HG02610 (cell line): ENCODE measurements at regions not wholly inside any gene's neighbourhood (a gene's known extent, or its start where the extent isn't known, plus 50 kb on each side); places are given as distances from the start of the nearest gene placed in this dataset.

Experiments used
- ATAC-seq: cut with Tn5 transposase; IDR thresholded peaks from one replicate; pipeline ENCODE4 v1.9.1; 2021; ENCODE audit warnings: mild to moderate bottlenecking, moderate library complexity; ENCODE audit not compliant: unreplicated experiment

DNA sequence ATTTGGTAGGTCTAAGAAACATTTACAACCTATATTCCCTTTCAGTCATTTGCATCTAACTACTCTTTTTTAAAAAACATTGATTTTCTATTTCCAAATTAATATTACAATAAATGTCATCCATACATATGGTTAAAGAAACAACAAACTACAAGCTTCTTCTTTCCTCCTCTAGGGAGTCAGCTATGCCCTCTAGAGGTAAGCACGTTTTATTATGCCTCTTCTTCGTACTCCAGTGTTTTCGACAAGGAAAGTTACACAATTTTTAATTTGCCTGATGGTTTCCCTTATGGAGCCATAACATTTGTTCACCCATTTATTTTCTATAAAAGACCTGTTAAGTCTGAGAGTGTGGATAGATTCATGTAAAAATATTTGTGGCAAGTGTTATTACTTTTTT lies 183.4 kb upstream of the CDH7 start:
- no peak for ATAC-seq

DNA sequence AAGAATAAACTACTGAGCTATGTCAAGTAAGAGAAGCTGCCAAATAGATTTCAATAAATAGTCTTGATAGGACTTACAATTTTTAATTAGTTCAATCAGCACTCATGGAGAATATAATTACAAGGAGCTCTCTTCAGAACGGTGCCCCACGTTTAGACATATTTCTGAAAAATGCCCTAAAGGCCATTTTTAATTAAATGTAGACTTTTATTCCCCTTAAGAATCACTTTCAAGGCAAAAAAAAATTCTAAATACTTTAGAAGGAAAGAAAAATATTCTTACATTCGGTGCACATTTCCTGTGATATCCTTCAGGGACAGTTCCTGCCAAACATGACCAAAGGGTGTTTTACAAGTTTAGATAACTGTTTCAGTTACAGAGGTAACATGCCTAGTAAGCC lies 202.5 kb upstream of the CDH7 start:
- ATAC-seq = no peak

DNA sequence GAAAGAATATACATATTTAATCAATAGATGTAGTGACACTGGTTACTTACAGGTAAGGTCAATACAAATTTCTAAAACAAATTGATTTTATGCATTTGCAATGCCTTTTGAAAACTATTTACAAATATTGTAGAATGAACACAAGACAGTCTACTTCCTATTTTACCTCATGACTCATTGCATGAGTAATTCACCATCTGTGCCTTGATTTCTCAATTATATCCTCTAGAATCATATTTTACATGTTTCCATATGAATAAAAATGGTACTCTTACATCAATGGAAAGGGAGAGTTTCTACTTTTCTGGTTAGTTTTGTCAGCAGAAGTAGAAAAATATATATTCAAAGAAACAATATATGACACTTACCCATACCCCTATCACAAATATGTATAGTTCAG lies 203.8 kb upstream of the CDH7 start:
- no peak for ATAC-seq

DNA sequence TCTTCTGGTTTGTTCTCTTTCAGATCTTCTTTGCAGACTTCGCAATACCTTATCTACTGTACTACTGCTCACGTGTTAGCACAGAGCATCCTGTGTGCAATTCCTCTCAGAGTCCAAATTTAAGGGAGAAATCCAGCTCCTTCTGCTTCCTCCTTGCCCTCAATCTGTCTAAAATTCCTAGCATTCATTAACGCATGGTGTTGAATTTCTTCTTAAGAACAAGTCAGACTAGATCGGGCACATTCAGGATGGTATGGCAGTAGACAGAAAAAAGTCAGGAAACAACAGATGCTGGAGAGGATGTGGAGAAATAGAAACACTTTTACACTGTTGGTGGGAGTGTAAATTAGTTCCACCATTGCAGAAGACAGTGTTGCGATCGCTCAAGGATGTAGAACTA lies 206.1 kb upstream of the CDH7 start:
- ATAC-seq = no peak

DNA sequence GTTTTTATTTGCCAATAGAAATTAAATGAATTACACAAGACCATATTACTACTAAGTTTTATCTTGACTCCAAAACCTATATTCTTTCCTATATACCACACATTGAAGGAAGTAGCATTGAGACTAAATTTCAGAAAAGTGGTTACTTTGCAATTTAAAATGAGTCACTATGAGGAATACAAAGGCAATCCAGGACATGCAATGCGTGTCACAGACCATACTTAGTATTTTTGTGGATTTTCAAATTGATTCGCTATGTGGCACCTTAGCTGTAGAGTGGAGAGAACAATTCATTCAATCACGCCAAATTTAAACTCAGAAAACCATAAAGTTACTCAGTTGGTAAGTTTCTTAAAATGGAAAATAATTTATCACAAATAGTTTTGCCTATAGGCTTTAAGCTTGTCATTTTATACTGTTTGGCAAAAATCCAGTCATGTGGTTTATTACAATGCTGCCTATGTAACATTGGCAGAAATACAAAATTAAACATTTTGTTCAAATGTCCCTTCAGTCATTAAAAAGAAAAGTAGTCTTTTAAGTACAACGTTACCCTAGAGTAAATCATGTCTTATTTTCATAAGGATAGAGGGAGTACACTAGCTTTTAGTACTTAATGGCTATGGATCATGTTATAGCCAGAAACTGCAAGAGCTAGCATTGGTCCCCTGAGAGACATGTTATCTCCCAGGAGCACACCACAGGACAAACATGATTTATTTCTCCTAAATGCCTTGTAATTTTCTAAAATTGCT lies 222.8 kb upstream of the CDH7 start:
- no peak for ATAC-seq

DNA sequence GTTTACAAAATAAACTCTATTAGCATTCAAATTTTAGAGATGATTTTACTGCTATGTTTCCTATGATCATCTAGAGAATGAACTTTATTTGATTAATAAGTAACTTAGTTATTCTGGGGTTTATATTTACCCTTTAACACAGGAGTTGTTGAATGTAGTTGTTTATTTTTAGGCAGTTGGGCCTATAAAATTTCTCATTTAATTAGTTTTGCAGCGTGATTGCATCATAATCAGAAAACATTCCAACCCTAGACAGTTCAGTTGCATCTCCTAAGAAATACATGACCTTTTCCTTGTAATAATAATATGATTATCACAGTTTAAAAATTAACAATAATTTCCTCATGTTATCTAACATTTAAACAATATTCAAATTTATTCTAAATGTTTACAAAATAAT lies 224.7 kb upstream of the CDH7 start:
- ATAC-seq = no peak

DNA sequence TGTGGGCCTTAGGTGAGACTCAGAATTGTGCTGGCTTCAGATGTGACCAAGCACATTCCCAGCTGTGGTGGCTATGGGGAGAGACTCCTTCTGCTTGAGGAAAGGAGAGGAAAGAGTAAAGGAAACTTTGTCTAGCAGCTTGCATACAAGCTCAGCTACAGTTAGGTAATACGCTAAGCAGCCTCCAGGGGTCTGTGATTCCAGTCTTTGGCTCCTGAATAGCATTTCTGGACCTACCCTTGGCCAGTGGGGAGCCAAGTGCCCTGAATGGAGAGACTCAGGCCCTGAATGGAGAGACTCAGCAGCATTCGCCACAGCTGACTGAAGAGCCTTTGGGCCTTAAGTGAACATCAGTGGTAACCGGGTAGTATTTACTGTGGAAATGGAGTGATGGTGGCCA lies 227.4 kb upstream of the CDH7 start:
- no peak for ATAC-seq

DNA sequence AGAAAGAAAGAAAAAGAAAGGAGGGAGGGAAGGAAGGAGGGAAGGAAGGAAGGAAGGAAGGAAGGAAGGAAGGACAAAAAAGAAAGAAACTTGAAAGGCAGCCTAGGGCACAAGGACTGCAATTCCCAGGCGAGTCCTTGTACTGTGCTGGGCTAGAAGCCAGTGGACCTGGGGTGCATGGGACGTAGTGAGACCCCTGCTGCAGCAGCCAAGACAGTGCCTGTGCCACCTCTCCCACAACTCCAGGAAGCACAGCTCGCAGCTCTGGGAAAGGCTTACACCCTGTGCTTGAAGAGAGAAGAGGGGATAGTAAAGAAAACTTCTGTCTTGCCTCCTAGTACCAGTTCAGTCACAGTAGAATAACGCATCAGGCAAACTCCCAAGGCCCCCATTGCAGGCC lies 227.9 kb upstream of the CDH7 start:
- ATAC-seq = no peak

DNA sequence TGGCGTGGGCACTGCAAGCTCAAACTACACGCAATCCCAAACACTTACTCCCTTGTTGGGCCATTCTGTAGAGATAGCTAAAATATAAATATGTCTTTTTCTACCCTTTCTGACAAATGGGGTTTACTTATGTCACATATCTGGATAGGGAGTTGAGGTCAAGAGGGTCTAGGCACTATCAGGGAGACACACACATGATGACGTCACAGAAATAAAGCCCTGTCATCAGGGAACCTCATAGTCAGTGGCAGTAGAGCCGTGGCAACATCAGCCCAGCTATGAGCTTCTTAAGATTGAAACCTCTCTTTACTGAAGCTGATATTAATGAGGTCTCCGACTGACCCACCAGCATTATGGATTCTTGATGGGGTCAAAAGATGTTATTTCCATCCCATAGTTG lies 234.6 kb upstream of the CDH7 start:
- ATAC-seq = no peak

DNA sequence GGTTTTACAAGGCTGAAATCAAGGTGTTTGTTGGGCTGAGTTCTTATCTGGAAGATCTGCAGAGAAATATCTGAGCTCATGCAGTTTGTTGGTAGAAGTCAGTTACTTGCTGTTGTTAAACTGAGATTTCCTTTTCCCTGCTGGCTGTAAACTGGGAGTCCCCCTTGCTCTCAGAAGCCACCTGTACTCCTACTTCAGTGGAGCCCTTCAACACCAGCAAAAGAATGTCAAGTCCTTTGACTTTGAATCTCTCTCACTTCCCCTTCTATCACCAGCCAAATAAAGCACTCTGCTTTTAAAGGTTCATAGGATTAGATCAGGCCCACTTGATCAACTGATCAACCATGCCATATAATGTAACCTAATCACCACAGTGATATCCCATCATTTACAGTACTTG lies 252.2 kb upstream of the CDH7 start:
- ATAC-seq = no peak

DNA sequence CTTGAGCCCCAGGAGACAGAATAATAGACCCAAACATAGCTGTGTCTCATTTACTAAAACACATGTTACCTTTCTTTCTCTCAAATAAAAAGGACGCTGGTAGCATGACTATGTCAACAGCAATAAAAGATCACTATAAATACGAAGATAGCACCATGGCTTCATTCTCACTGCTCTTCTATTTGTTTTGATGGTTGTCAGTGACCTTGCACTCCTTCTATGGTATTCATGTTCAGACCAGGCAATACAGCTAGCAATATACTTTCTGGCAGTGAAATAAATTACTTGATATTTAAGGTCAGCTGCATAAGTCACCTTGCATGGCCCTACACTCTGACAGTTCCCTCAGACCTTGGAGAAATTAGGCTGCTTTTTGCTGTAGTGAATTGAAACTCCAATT lies 263.2 kb upstream of the CDH7 start:
- no peak for ATAC-seq

DNA sequence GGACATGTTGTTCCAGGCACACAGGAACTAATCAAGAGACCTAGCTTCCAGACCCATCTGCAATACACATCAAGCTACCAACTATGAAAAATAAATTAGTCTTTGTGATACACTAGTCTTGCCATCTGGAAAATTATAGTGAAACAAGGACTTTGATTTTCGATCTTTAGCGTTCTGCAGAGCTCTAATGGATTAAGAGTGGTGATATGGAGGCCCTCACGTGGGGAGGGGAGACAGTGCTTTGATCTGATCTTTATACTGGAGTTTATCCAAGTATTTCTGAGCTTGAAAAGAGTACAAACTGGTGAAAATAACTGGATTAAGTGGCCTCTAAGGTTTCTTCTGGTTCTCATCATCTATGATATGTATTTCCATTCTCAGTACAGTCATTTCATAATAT lies 273.4 kb upstream of the CDH7 start:
- ATAC-seq = no peak

DNA sequence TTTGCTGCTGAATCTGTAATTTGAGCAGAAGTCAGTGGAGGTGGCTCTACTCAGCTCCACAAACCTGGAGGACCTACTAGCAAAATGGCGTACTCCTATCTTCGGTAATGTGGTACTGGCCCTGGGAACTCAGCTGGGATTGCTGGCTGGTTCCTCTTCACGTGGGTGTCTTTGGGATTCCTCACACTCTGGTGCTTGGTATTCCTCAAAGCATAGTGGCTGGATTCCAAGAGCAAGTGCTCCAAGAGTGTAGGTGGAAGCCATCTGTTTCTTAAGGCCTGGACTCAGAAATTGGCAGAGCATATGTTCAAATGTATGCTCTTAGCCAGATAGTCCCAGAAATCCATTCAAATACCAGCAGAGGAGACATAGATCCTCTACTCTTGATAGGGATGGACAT lies 281.9 kb upstream of the CDH7 start:
- no peak for ATAC-seq

DNA sequence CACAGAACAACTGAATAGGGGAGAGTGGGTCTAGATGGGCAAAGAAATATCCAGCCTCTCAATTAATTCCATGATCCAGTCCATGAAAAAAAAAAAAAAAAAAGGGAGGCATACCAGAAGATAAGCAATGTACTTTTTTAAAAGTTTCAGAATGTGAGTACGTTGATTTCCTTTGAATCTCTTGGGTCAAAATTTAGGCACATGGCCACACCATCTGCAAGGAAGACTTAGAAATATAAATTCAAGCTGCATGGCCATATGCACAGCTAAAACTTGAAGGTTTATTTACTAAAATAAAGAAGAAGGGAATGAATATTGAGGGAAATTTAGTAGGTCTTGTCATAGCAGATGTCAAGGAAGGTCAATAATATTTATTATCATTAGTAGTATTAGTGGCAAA lies 286.5 kb upstream of the CDH7 start:
- no peak for ATAC-seq

DNA sequence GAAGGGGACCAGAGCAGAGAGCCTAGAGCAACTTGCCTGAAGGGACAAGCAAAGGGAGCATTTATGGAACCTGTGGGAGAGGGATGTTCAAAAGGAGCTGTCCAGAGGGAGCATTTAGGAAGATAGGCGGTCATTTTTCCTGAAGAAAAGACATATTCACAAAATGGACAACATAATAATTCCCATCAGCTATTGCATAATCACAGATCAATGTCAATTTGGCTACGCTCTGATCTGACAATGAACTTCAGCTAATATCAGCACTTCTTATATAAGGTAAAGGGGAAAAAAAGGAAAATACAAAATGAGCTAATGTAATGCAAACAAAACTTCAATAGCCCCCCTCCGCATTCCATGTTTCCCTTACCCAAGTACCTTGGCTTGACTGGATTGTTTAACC lies 291.1 kb upstream of the CDH7 start:
- ATAC-seq = no peak

DNA sequence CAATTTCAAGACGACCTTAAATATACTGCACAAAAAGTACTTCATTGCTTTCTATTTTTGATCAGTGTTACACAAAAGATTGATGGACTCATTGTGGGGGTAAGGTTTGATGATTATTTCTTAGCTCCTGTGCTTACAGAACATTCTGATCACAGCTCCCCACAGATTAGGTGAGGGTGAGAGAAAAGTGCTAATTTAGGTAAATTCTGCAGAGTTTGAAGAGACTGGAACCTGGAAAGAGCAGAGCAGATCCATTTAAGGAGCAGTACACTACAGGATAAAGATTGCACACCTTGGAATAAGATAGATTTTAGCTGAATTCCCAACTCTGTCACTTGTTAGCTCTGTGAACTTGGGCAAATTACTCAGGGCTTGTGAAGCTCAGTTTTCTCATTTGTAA lies 291.9 kb upstream of the CDH7 start:
- no peak for ATAC-seq

DNA sequence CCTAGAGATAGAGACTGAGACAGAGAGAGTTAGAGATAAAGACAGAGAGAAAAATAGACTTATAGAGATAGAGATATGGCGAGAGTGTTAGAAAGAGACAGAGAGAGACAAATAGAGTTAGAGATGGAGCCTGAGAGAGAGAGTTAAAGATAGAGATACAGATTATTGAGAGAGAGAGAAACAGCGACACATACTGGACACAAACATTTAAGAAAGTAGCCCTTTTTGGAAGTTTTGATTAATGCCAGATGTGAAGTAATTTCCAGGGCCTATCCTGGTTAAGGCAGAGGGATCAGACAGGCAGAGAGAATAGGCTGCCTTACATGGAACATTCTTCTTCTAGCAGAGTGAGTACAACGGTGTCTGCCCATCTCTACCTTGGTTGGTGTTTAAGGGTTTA lies 311.6 kb upstream of the CDH7 start:
- no peak for ATAC-seq

DNA sequence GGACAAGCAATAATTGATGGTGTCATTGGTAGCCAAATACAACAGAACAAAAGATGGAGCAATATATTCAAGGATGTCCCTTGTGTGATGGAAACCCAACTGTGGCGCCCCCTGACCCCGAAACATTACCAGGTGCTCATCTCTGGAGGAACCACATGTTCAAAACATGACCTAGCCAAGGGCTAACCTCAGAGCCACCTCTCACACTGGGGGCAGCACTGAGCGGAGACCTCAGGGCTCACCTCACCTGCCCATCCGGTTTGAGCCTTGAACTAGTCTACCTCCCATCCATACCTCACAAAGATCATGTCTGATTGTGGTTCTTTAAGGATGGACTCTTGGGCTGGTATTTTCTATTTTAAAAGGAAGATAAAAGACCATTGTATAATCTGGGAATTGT lies 314.4 kb upstream of the CDH7 start:
- no peak for ATAC-seq

DNA sequence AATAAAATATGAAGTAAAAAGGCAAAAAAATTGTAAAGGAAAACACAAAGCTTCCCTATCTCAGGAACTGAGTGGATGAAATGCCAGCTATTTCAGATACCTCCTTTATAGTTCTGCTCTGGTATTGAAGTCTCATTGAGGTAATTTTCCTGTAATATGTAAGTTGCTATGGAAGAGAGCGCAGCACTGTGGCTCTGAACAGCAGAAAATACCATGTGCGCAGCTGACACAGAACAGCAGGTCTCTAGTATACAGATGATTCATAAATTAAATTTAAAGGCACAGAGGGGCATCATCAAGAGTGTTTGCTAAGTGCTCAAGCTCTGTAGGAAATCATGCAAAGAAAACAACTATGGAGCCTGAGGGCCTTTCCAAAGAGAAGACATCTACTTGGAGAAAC lies 315.3 kb upstream of the CDH7 start:
- no peak for ATAC-seq

DNA sequence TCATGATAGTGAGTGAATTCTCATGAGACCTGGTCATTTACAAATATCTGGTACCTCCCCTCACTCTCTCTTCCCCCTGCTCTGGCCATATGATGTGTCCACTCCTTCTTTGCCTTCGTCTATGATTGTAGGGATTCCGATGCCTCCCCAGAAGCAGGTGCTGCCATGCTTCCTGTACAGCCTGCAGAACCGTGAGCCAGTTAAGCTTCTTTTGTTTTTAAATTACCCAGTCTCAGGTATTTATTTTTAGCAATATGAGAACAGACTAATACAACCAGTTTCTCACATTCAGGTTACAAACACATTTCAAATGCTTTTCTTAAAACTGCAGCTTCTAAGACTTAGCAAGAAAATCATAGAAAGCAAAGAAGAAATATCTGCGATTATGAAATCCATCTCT lies 321.2 kb upstream of the CDH7 start:
- no peak for ATAC-seq

DNA sequence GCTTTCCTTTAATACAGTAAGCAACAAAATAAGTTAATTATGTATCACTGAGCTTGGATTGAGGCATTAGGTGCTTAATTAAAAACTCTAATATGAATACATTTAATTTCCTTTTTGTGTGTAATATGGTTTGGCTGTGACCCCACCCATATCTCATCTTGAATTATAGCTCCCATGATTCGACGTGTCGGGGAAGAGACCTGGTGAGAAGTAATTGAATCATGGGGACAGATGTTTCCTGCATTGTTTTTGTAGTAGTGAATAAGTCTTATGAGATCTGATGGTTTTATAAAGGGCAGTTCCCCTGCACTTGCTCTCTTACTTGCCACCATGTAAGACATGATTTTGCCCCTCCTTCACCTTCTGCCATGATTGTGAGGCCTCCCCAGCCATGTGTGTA lies 325.4 kb upstream of the CDH7 start:
- ATAC-seq = no peak

DNA sequence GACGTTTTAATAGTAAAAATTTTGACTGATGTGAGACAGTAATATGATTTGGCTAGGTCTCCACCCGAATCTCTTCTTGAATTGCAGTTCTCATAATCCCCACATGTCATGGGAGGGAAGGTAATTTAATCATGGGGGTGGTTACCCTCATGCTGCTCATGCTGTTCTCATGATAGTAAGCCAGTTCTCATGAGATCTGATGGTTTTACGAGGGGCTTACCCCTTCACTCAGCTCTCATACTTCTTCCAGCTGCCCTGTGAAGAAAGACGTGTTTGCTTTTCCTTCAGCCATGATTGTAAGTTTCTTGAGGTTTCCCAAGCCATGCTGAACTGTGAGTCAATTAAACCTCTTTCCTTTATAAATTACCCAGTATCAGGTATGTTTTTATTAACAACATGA lies 327.0 kb upstream of the CDH7 start:
- ATAC-seq = no peak

DNA sequence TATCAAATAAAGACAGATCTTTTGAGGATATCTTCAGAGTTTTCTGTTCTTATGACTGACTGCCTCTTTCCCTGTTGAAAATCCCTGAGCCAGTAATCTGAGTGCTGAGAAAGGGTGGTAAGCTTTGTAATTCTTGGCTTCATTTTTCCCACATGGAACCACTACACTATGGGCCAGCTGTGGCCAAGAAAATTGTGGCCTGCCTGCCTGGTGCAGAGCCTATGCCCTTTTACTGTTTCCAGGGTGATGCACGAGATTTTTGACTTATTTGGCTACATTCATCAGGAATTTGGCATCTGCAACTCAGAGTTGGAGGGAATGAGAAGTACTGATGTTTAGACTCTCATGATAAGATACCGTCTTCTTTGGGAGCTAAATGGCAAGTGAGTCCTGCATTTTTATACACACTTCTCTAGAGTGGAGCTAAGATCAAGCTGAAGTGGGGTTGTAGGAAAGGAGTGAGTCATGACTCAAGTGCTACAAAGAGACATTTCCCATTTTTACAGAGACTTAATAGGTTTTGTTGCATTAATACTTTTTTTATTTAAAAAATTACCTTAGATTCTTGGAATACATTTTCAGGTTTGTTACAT lies 328.2 kb upstream of the CDH7 start:
- no peak for ATAC-seq
